Activated CD4-positive, alpha-beta T cell treated with anti-CD3 and anti-CD28 coated beads, Interleukin-10, Interleukin-2, amounts not matched to agents 100 ng/mL and 50 ng/mL, durations not matched to agents 16 hours and 8 hours (primary cell): ENCODE measurements at regions not wholly inside any gene's neighbourhood (a gene's known extent, or its start where the extent isn't known, plus 50 kb on each side); places are given as distances from the start of the nearest gene placed in this dataset.
"Not testable (repeated sequence)": the region's sequence is repeated elsewhere in the genome, so short reads cannot be mapped to it uniquely, and the experiment has no call there.

Experiments
- DNase-seq: peaks from one replicate; pipeline ENCODE4 v3.0.0-alpha.2; 2020

GRCh38 chr5:173667702-173668101 lies 51.3 kb upstream of the BOD1 start:
- no peak for DNase-seq

GRCh38 chr5:173668245-173668800 lies 51.9 kb upstream of the BOD1 start:
- no peak for DNase-seq

GRCh38 chr5:173668910-173669309 lies 52.5 kb upstream of the BOD1 start:
- no peak for DNase-seq

GRCh38 chr5:173669483-173669882 lies 53.0 kb upstream of the BOD1 start:
- no peak for DNase-seq

GRCh38 chr5:173670130-173670651 lies 53.7 kb upstream of the BOD1 start:
- no peak for DNase-seq

- no peak for DNase-seq
Observed at GRCh38 chr5:173670791-173671120, 54.3 kb upstream of the BOD1 start.

GRCh38 chr5:173671121-173671949 lies 54.9 kb upstream of the BOD1 start:
- DNase-seq, result no peak

- DNase-seq, result no peak
Observed at GRCh38 chr5:173672166-173672565, 55.7 kb upstream of the BOD1 start.

- no peak for DNase-seq
Observed at GRCh38 chr5:173672891-173673290, 56.4 kb upstream of the BOD1 start.

- no peak for DNase-seq
Observed at GRCh38 chr5:173673295-173674101, 57.0 kb upstream of the BOD1 start.

- no peak for DNase-seq
Observed at GRCh38 chr5:173675287-173675996, 59.0 kb upstream of the BOD1 start.

- DNase-seq, result no peak
Observed at GRCh38 chr5:173676375-173676774, 59.9 kb upstream of the BOD1 start.

GRCh38 chr5:173677125-173677672 lies 60.7 kb upstream of the BOD1 start:
- DNase-seq, result no peak

GRCh38 chr5:173679909-173680630 lies 63.6 kb upstream of the BOD1 start:
- no peak for DNase-seq

GRCh38 chr5:173680660-173681242 lies 64.3 kb upstream of the BOD1 start:
- DNase-seq, result no peak

- no peak for DNase-seq
Observed at GRCh38 chr5:173682313-173682712, 65.9 kb upstream of the BOD1 start.

- DNase-seq, result not testable (repeated sequence)
Observed at GRCh38 chr5:173684535-173684934, 68.1 kb upstream of the BOD1 start.

- DNase-seq, result no peak
Observed at GRCh38 chr5:173686950-173687349, 70.5 kb upstream of the BOD1 start.

GRCh38 chr5:173688703-173689102 lies 72.3 kb upstream of the BOD1 start:
- no peak for DNase-seq

GRCh38 chr5:173689171-173689736 lies 72.8 kb upstream of the BOD1 start:
- no peak for DNase-seq

GRCh38 chr5:173689737-173690360 lies 73.4 kb upstream of the BOD1 start:
- DNase-seq, result no peak
